NCI-H2227 (cell line): ENCODE measurements at regions not wholly inside any gene's neighbourhood (a gene's known extent, or its start where the extent isn't known, plus 50 kb on each side); places are given as distances from the start of the nearest gene placed in this dataset.
"Not testable (repeated sequence)": the region's sequence is repeated elsewhere in the genome, so short reads cannot be mapped to it uniquely, and the experiment has no call there.

Experiments
- DNase-seq: peaks from one replicate; lab custom pipeline; 2025; ENCODE audit not compliant: unreplicated experiment; lab: John Stamatoyannopoulos, UW

DNA sequence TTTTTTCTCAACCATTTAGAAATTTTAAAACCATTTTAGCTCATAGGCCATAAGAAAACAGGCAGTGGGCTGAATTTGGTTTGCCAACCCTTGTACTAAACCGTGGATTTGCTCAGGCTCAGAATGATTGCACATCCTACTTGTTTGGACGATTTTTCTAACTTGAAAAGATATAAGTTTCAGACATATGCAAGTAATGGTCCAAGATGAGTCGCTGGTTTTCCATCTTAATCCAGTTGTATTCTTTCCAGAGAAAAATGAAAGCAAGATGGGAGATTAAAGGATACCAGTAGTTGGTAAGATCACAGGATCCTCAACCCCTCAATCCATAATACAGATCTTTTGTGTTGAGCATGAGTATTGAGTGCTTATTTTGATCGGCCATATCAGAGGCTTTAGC is 250.9 kb downstream of the TINAG start:
- no peak for DNase-seq

DNA sequence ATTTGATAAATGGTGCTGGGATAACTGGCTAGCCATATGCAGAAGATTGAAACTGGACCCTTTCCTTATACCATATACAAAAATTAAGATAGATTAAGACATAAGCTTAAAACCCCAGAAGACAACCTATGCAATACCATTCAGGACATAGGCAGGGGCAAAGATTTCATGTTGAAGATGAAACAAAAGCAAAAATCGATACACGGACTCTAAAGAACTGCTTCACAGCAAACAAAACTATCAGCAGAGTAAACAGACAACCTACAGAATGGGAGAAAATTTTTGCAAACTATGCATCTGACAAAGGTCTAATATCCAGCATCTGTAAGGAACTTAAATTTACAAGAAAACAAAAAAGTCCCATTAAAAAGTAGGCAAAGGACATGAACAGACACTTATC is 255.9 kb downstream of the TINAG start:
- DNase-seq = not testable (repeated sequence)

DNA sequence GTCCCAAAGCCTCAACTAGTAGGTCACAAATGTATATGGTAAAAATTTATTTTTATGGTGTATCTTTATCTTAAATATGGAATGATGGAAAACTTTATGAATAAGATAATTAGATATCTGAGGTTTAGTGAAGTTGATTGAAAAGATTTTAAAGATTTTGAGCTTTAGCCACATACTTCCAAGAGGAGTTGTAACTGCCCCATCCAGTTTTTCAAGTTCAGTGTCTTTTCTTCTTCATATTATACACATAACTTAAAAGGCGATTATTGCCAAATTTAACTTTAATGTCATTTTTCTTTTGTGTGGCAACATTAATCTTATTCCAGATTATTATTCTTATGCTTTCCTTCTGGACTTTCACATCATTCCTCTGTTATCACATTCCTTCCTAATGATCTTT is 266.4 kb downstream of the TINAG start:
- DNase-seq = no peak

DNA sequence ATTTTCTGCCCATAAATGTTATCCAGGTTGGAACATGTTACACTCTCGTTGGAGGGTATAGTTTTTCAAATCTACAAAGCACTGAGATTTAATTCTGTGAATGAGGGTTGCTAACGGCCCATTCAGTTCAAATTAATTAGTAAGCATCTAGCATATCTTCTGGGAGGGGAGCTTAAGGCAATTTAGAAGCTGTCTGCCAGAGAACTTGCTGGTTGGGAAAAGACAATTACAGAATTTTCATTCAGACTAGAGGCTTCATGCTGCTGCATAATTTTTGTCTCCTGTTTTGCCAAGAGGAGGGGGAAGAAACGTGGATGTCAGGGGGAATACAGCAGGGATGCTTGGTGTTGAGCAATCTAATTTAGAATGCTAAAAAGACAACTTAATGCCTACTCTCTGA is 268.3 kb upstream of the FAM83B start:
- DNase-seq = no peak

DNA sequence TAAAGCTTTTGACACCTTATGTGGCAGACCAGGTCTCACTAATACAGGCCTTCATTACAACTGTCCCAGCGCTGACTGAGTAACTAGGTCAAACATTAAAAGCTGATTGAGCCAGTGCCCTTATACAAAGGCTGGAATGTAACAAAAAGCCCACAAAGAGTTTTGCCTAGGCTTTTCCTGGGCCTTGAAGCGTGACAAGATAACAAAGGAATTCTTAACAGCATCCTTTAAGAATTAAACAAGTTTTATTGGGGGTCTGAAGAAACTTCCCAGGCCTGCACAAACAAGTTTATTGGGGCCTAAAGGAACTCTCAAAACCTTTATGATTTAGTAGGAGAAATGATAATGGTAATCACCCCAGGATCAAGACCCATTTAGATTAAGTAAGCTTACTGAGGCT is 267.6 kb upstream of the FAM83B start:
- DNase-seq = no peak

DNA sequence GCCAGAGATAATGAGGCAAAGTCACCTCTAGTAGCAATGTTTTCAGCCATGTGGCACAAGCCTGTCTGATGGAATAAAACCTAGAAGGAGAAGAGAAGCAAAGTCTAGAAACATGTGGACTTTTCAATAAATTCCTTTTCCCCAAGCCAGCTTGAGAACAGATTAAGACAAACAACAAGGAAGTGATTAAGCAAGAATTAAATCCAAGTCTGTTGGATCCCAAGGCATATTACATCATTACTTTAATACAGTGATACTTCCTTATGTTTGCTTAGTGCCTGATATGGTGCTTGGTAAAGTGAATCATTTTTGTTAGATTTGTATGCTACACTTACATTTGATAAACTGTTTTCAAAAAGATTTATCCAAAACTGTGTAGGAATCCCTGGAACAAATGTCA is 260.3 kb upstream of the FAM83B start:
- DNase-seq = no peak

DNA sequence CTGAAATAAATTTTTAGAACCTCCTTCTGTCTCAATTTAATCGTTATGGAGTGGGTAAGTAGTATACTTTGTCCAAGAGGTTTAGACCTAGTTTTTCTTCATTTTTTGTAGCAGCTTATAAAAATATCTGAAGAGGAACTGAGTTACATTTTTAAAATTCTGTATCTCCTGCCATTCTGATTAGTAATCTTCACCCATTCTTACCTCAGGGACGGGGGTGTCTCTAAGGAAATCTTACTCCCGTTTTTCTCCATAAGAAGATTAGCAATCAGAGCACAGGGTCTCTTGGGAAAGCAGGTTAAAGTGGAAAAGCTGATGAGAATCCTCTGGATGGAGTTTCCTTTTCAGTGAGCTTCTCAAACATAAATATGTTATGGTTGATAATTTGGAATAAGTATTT is 259.3 kb upstream of the FAM83B start:
- no peak for DNase-seq

DNA sequence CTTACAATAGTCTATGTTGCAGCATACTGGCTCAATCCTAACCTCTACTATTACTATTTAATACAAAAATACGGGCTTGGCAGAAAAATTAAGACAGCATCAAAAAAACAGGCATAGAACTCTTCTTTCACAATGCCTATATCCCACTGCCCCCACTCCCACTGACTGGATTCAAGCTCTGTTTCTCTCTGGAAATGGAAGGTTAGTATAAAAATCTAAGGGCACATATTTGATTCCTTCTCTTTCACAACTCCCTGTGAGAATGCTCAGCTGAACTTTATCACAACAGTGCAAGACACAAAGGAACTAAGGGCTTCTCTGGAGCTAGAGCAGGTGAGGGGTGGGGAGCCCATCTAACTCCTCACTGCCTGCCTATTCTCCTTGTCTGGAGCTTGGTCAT is 258.4 kb upstream of the FAM83B start:
- DNase-seq = no peak

DNA sequence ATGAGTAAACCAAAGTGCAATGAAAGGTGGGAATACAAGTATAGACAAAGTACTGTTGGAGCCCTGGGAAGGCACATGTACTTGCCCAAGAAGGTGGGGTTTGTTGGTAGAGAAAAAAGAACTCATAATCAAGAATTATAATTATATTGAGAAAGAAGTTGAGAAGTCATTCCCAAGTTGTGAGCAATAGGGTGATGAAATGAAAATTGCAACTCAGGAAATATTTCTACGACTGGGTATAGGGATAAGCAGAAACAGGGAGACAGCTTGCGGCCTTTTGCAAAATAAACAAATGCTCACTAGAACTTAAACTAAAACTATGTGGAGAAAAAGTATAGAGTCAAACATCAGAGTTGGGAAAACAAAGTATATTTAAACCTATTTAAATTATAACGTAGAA is 250.7 kb upstream of the FAM83B start:
- DNase-seq = no peak

DNA sequence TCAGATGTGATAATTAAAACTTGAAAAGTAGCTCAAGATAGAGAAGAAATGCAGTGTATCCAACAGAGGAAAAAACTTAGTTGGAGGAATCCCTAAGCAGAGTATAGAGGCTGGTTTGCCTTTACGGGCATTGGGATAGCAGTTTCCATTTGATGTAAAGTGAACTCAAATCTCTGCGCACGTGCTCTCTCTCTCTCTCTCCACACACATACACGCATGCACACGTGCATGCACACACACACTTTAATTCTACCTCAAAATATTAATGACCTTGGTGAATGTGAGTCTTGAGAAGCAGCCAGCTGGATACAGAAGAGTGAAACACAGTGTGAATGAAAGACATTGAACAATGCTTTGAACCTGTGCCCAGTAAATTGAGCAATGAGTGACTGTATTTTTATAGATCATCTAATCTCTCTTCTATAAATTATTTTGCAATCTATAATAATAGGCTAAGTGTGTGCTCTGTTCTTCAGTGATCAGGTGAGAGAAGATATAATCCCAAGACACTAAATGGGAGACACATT is 247.7 kb upstream of the FAM83B start:
- DNase-seq = no peak

DNA sequence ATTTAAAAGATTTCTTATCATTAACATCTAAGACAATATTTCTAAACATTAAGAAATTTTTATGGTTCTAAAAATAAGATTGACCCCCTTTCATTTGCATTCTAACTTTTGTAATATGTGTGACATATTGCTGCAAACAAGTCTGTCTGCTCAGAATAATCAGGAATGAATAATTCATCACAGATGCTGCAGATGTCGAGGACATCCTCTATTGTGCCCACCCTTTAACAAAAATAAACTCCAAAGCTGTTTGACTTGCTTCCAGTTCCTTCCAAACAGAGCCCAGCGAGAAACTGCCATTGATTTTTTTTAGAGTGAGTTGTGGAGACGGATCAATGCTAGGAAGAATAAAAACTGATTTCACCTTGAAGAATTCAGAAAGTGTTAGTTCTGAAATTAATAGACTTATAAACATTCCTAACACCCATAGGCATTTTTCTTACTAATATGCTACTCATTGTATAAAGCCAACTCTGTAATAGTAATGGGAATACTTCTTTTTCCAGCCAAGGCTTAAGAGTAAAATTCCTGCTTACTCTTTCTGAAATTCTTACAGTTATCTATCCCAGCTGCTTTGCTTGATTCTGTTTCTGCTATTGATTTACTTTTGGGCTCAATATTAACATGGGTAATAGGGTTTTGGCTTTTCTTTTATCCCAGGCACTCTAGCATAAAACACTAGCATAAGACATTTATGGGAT is 244.8 kb upstream of the FAM83B start:
- DNase-seq = no peak

DNA sequence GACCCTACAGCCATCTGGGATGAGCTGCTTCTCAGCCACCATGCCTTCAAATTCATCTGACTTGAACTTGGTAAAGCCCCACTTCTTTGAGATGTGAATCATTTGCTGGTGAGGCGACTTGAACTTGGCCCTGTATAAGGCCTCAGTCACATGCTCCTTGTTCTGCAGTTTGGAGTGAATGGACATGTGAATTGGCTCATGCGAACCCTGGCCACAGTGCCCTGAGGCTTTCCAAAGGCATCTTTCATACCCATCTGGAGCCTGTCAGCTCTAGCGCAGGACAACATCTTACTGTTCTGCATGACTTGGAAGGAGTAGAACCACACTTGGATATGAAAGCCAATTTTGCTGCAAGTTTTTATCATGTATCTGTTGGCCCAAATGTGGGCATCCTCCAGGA is 244.0 kb upstream of the FAM83B start:
- no peak for DNase-seq

DNA sequence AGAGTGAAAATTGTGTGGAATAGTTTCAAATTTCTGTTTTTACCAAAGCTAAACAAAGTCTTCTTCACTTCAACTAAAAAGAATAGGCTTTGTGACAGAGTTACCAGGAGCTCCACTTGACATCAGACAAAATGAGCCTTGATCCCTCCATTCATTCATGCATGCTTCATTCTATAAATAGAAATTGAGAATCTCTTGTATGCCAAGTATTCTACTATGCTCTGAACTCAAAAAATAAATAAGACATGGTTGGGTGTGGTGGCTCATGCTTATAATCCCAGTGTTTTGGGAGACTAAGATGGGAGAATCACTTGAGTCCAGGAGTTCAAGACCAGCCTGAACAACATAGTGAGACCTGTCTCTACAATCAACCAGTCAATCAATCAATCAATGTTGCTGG is 236.6 kb upstream of the FAM83B start:
- DNase-seq = no peak

DNA sequence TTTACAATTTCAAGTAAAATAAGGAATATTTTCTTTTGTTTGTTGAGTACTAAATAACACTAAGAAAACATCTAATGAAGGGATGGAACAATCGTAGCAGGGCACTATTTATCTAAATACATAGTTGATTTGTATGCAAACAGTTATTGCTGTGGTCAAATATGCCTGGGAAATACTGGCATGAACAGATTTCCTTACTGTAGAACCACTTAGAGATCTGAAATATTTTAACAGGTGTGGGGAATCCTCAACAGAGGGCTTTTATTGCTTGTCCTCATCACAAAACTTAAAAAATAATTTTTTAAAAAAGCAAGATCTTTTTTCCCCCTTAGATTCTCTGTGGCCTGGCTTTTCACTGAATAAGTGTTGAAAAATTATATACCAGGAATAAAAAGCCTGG is 233.0 kb upstream of the FAM83B start:
- no peak for DNase-seq

DNA sequence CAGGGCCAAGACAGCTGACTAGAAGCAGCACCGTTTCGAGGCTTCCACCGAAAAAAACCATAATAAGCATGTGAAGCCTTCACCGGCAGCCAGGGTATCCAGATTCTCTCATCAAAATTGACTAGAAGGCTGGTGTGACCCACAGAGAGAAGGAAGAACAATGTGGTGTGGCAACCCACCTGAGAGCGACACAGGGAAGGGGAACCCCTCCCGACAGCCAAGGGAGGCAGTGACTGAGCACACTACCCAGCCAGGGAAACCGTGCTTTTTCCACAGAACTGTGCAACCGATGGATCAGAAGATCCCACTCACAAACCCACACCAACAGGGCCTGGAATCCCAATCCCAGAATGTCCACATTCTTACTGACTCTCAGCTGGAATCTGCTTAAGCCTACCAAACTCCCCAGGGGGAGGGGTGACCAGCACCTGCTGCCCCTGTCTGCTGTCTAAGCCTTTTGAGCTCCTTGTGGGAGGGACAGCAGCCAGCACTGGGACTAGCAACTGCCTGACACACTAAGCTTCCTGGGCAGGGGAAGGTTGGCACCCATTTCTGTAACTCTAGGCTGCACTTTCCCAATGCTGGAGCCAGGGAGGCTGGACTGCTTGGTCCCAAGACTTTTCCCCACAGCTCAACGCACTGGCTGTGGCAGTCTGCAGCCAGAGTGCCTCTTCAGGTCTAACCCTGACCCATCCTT is 231.9 kb upstream of the FAM83B start:
- no peak for DNase-seq

DNA sequence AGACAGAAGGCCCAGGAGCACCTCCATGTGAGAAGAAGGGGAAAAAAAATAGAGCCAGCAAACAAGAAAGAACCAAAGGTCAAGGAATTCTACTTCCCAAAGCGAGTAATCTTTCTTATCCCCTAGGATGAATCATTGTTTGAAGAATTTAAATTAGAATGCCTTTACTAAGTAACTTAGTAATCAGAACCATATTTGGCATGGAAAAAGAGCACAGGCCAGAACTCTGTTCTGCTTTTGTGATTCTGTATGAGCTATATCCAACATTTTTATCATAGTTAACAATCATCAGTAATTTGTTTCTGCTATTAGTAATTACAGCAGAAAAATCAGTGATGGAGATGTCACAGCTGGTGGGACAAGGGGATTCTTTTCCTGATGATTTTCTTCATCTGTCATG is 228.8 kb upstream of the FAM83B start:
- no peak for DNase-seq

DNA sequence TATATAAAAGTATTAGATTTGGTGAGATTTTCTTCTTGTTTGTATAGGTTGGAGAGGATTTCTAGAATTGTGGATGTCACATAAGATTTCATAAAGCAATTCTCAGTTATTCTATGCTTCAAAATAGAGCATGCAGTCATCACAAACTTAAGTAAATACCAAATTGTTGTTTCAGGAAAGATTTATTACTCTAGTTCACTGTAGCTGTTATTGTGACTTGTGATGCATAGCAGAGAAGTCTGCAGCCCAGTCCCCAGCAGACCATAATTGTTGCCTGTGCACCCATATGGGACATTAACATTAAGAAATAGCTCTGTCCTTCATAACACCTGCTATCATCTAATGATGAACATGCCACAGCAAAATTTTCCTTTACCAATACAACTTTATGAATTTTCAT is 228.0 kb upstream of the FAM83B start:
- no peak for DNase-seq

DNA sequence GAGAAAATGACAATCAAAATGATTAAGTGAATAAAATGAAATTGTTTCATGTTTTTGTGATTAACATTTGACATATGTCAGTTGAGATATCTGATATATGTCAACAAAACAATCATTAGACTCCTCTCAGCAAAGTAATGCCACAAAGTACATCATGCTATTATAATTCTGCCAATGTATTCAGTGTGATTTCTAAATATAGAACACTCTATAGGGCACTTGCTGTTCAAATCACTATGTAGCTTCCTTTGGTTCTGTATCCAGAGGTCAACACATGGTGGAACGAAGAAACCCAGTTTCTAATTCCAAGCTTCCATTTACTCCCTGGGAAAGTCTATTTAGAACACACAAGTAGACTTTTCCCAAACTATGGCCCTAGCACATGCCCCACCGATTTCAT is 227.5 kb upstream of the FAM83B start:
- DNase-seq = no peak

DNA sequence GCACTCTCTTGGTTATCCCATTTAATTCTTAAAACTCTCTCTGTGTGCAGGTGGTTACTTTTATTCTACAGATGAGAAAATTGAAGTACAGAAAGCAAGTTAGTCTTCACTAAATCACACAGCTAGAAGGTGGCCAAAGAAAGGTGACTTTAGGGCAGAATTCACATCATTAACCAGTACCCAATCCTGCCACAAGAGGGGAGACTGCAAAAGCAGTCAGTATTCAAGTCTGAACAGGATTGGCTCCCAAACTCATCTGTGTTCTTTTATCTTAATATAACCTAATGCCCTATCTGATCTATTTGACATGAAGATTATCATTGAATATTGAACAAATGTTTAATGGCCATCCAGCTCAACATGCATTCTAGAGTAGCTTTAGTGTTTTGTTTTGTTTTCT is 225.3 kb upstream of the FAM83B start:
- no peak for DNase-seq

DNA sequence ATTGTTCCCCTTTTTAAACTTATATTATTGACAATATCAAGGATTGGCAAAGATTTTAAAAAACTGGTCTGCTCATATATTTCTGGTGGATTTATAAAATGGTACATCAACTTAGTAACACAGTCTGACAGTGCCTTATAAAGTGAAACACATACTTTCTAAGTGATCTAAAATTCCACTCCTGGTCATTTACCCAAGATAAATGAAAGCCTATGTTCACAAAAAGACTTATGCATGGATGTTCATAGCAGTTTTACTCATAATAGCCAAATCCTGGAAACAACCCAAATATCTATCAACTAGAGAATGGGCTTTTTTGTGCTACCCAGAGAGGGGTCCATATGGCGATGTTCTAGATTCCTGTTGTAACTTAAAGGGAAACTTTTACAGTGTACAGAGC is 222.4 kb upstream of the FAM83B start:
- DNase-seq = no peak

DNA sequence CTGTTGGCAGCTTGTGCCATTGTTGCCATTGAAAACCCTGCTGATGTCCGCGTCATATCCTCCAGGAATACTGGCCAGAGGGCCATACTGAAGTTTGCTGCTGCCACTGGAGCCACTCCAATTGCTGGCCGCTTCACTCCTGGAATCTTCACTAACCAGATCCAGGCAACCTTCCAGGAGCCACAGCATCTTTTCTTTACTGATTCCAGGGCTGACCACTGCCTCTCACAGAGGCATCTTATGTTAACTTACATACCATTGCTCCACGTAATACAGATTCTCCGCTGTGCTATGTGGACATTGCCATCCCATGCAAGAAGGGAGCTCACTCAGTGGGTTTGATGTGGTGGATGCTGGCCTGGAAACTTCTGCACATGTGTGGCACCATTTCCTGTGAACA is 221.8 kb upstream of the FAM83B start:
- DNase-seq = no peak

DNA sequence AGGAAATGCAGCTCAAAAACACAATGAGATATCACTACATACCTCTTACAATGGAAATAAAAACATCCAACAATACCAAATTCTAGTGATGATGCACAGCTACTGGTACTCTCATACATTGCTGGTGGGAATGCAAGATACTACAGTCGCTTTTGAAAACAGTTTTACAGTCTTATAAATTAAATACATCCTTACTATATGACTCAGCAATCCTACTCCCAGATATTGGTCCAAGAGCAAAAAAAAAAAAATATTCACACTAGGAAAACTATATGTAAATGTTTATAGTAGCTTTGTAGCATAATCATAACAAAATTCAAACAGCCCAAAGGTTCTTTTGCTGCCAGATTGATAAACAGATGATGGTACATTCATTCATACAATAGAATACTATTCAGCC is 217.4 kb upstream of the FAM83B start:
- no peak for DNase-seq
